ENCODE measurements at regions not wholly inside any gene's neighbourhood (a gene's known extent, or its start where the extent isn't known, plus 50 kb on each side); places are given as distances from the start of the nearest gene placed in this dataset.

DNA sequence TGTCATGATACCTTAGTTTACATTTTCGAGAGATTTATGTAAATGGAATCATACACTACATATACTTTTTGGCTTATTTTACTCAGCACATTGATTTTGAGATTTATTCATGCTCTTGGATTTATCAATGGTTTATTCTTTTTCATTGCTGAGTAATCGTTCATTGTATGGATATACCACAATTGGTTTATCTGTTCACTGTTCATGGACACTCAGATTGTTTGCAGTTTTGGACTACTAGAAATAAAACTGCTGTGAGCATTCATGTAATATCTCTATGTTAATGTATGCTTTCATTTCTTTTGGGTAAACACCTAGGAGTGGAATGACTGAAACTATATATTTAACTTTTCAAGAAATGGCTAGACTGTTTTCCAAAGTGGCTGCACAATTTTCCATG lies 550.9 kb upstream of the ADAMTS9 start:
- in situ Hi-C loops (cut with HindIII; ENCODE audit: low sequenced_read_pairs) = no loop called here
- DNase-seq (ENCODE audit: low spot score) = no peak

DNA sequence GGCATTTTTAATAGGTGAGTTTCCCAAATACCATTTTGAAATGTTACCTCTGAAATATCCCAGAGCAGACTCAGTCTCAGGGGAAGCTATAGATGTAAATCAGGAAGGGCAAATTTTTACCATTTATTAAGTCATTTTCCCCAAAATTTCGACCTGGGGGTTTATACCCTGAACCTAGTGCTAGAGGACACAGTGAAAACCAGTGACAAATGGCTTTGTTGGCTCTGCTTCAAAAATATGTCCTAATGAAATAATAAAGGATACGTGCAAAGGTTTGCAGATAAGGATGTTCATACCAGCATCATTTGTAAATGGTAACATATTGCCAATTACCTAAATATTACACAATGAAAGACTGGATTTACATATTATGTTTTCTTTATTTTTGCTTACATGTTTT lies 546.7 kb upstream of the ADAMTS9 start:
- no peak for DNase-seq (ENCODE audit: low spot score)
- in situ Hi-C loops (cut with HindIII; ENCODE audit: low sequenced_read_pairs) = no loop called here

DNA sequence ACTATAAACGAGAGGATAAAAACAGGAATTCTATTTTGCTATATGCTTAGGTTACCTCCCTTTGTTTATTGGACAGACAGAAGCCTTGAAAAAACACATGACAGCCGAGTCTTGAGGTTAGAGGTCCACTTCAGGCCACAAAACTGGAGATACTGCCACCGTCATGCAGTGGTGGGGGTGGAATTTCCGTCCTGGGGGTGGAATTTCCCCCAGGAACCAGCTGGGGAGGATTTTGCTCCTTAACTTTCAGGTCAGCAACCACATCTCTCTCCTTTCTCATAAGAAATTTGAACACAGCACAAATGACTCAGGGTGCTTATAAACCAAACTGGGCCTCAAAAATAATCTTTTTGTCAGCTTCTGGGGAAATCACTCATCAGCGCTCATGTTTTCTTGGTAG lies 545.8 kb upstream of the ADAMTS9 start:
- in situ Hi-C loops (cut with HindIII; ENCODE audit: low sequenced_read_pairs) = no loop called here
- no peak for DNase-seq (ENCODE audit: low spot score)

DNA sequence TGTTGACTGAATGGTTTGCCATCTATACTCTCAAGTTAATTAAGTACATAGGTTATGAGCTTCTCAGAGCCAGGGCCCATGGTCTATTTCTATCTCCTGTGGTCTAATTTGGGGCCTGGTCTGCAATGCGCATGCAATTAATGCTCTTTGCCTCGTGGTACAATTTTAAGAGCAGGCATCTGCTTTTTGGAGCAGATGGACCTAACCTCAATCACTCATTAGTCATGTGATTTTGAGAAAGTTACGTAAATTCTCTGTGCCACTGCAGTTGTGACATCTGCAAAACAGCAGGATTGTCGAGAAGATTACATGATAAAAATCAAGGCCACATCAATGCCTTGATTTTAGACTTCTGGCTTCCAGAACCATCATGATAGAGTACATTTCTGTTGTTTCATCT lies 543.7 kb upstream of the ADAMTS9 start:
- no peak for DNase-seq (ENCODE audit: low spot score)
- in situ Hi-C loops (cut with HindIII; ENCODE audit: low sequenced_read_pairs) = no loop called here

DNA sequence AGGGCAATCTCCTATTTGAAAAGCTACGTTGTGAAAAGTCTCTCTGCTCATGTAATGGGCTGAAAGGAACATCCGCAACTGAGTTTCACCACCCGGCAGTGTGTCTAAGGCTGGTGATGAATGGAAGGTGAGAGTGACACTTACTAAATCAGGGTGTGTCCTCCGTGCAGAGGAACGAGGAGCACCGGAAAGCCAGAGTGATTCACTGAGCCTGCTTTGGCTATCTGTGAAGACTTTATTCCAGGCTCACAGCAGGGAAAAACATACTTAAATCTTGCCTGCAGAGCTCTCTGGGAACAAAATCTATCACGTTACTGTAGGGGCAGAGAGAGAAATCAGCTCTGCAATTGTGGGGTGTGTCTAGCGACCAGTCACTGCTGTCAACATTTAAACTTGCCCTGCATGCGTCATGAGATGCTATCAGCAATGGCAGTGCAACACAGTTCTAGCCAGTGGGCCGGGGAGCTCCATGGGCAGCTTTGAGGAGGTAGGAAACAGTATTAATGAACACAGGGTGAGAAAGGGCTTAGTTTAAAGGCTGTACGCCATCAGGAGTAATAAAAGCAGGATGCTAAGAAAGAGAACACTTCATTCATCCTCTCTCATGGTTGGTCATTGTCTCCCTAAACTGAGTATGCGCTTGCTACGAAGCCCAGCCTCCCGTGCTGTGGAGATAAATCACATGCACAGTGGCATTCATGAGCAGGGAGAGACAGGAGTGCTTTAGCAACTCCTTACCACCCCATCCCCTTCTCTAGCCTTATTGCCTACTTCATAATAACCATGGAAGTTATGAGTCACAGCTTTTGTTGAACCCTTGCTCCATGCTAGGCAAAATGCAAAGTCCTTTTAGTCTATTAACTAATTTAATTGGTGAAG lies 542.7 kb upstream of the ADAMTS9 start:
- in situ Hi-C loops (cut with HindIII; ENCODE audit: low sequenced_read_pairs) = no loop called here
- no peak for DNase-seq (ENCODE audit: low spot score)

DNA sequence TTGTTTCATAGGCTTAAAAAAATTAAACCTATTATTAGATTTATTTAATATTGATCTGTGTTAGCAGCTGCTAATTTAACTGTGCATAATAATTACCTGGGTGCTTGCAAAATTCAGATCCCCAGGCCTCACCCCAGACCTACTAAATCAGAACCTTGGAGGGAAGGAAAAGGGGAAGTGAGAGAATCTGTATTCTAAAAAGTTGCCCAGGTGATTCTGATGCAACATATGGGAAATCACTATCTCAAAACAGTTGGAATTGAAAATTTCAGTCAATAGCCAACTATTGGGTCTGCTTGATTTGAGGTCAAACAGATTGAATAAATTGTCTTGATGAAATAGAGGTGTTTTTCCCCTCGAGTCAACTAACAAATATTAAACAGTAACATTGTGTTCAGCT lies 538.5 kb upstream of the ADAMTS9 start:
- in situ Hi-C loops (cut with HindIII; ENCODE audit: low sequenced_read_pairs) = no loop called here
- no peak for DNase-seq (ENCODE audit: low spot score)

DNA sequence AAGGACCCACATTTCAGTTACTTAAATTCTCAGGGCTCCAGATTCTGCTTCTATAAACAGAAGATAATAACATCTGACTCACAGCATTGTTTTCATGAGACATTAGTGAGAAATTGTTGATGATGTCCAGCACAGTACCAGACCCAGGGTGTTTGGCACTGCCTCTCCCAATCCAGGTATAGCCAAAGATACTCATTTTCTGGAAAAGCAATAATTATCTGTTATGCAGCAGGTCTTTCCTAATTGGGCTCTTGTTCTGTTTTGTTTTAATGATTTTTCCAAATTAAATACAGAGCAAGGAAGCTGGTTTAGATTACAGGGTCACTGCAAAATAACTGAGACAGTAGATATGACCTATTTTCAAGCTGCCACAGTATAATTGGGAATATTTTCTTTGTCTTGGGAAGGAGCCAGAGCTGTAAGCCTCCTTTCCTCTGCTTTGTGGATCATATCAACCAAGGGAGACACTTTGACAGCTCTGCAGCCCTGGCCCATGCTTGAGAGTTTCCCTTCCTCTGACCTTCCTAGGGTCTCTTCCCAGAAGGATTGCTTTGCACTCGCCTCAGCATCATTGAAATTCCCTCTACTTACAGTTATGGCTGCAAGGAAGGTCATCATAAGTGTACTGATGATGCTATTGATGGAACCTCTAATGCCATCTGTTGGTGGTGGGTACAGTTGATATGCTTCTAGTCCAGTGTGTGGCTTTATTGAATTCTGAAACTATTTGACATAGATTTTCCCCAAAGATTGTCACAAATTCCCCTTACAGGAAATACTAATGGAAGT lies 522.4 kb upstream of the ADAMTS9 start:
- no peak for DNase-seq (ENCODE audit: low spot score)
- in situ Hi-C loops (cut with HindIII; ENCODE audit: low sequenced_read_pairs) = no loop called here

DNA sequence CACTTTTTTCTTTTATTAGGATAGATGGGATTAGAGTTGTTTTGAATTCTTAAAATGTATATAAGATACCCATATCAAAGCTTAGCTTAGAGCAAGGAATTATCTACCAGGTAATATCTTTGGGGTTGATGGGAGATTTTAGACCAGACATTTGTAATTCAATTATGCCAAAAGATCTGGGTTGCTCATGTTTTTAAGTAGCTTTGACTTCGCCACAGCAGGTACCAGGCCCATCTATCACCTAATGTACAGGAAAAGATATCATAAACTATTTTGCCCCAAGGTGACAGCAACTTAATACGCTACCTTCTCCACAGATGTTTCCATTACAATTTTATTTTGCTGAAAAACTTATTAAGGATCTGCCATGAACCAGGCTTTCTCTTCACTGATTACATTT lies 514.6 kb upstream of the ADAMTS9 start:
- in situ Hi-C loops (cut with HindIII; ENCODE audit: low sequenced_read_pairs) = no loop called here
- no peak for DNase-seq (ENCODE audit: low spot score)

DNA sequence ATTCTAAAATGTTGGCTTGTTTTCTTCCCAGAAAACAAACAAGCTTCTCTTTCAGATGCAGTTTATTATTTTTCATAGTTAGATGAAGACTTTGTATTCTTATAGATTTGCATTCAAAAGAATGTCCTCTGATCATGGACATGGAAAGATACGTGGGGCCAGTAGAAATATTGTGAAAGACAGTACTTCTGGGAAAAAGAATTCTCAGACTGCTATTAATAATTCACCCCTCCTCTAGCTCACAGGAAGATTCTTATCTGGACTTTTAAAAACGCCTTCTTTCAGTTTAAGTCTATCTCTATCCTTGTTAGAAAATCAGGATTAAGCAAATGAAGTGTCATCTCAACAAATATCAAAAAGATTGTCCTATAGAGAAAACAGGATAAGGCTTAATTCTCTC lies 514.1 kb upstream of the ADAMTS9 start:
- no peak for DNase-seq (ENCODE audit: low spot score)
- in situ Hi-C loops (cut with HindIII; ENCODE audit: low sequenced_read_pairs) = no loop called here

DNA sequence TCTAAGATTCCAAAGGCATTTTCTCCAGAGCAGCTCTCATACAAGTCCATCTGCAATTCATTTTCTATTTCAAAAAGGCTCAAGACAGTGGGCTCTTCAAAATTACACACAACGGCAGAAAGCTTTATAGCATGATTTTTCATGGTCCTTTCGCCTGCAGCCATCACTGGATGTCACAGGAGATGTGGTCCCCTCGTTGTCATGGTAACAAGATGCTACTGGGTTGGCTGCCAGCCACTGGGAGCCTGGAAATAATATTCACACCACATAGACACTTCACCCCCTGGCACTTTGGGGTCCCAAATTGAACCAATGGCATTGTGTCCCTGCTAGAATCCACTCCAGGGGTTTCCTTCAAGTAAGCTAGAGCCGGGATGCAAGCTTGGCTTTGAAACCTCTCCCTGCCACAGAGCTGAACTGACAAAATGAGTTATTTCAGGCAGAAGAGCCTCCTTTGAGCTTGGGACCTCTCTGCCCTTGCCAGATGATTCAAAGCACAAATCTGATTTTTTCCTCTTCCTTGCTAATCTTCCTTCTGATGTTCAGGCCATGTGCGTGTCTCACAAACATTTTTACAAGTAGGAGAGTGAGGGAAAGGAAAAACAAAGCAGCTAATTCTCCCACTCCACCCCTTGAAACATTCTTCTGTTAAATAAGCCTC lies 512.6 kb upstream of the ADAMTS9 start:
- in situ Hi-C loops (cut with HindIII; ENCODE audit: low sequenced_read_pairs) = no loop called here
- DNase-seq (ENCODE audit: low spot score) = no peak

DNA sequence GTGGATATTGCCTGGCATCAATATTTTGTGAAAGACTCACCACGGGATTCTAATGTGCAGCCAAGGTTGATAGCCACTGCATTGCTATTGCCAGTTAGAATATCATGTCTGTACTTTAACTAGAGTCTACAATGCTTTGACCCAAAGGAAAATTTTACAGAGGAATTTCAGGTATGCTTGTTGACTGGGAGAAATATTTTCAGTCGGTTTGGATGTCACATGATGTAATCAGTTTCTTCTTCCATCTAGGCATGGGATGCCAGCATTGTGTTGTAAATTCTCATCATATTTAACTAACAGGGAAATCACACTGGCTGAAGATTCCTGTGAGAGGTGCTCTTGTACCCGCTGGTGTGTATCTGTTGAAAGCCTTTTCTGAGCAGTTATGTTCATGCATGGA lies 508.9 kb upstream of the ADAMTS9 start:
- in situ Hi-C loops (cut with HindIII; ENCODE audit: low sequenced_read_pairs) = no loop called here
- no peak for DNase-seq (ENCODE audit: low spot score)

DNA sequence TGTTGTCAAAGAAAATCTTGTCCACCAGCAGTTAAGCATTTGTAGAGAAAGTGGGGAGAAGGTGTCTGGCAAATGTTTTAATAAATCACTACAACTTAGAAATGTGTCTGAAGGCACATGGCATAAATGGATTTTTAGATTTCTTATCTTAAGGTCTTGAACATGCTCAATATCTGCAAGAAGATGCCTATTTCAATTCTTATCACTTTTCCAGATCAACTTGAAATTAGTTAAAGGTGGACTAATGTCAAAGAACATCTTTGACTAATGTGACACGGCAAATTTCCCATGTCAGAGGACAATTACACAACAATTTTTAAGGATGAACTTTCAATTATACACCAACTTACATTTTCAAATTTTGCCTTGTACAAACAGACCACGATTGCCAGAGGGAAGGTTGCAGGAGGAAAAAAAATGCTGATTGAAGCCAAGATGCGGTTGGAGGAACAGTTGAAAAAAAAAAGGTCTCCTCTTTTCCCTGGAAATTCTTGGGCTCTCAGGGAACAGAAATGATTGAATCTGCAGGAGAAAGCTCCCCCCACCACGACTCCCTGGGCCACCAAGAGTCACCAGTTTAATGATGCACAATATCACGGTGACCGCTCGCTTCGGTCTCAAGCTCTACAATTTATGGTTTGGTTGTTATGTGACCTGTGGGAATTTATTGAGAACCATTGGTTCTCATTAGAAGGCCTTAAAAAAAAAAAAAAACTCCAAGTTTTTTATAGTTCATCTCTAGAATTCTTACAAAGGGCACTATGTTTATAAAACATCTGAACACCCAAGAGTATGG lies 507.6 kb upstream of the ADAMTS9 start:
- DNase-seq (ENCODE audit: low spot score) = no peak
- in situ Hi-C loops (cut with HindIII; ENCODE audit: low sequenced_read_pairs) = no loop called here

DNA sequence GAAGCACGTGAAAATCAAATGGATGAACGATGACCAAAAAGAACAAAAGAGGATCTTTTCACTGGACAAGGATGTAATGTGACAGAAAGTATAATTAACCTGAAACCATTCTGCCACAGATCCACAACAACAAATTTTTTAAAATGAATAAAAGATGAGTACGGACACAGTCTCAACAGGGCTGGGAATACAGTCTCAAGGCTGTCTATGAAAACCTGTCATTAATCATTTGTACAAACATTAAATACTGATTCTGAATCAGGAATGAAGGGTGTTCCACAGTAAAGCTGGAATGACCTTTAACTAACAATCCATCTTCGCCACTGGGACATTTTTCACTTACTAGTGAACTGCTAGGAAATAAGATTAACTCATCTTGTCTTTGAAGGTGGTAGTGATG lies 506.9 kb upstream of the ADAMTS9 start:
- DNase-seq (ENCODE audit: low spot score) = no peak
- in situ Hi-C loops (cut with HindIII; ENCODE audit: low sequenced_read_pairs) = no loop called here

DNA sequence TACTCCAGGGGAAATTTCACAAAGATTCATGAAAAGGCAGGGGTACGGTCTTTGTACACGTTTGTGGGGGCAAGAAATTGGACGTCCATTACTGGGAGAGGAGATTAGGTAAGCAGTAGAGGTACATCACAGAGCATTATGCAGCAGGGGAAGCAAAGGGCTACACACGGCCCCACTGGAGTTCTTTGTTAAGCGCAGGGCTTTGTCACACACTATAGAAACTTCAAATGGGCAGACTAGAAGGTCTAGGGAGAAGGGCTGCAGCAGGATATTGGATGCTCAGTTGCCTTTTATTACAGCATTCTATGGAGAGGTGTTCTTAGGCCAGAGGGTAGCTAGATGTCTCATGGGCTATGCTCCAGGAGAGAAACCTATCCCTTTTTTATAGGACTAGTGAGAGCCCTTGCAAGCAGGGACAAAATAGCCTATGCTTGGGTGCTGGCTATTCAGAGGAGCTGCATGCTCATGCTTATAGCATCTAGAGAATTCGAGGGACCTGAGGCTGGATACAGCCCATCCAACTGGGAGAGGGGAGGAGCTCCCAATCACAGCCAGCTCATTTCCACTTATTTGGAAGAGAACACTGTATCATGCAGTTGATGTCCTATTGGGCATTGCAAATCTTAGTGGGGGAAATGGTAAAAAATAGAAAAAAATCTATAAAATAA lies 506.4 kb upstream of the ADAMTS9 start:
- in situ Hi-C loops (cut with HindIII; ENCODE audit: low sequenced_read_pairs) = no loop called here
- no peak for DNase-seq (ENCODE audit: low spot score)

DNA sequence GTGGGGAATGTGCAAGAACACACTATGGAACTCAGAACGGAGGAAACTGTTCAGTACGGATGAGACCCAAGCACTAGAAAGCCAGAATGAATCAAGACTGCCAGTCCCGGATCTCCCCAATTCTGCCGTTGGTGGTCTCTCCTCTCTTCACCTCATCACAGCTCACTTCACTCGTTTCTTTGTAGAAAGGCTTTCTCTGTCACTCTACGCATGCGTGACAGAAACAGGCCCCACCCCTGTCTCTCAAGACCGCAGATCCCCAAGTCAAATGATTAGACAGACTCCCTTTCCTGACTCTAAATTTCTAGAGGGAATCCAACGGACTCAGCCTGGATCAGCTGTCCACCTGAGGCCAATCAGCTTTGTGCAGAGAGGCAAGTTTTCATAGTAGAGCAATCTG lies 505.7 kb upstream of the ADAMTS9 start:
- in situ Hi-C loops (cut with HindIII; ENCODE audit: low sequenced_read_pairs) = no loop called here
- no peak for DNase-seq (ENCODE audit: low spot score)

DNA sequence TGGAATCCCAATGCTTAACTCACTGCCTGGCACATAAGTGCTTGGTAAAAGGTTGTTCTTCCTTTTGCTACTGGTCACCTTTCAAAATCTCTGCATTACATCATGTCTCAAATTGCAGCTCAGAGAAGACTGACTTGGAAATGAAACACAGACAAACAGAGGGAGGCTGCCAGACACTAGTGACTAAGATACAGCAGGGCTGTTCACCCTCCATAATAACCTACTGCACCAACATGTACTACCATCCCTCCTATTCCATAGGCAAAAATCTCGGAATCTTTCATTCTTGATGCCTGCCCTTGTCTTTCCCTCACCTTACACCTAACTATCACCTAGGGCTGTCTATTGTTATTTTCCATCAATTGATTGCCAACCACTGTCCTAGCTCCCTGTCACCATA lies 502.3 kb upstream of the ADAMTS9 start:
- in situ Hi-C loops (cut with HindIII; ENCODE audit: low sequenced_read_pairs) = no loop called here
- no peak for DNase-seq (ENCODE audit: low spot score)

DNA sequence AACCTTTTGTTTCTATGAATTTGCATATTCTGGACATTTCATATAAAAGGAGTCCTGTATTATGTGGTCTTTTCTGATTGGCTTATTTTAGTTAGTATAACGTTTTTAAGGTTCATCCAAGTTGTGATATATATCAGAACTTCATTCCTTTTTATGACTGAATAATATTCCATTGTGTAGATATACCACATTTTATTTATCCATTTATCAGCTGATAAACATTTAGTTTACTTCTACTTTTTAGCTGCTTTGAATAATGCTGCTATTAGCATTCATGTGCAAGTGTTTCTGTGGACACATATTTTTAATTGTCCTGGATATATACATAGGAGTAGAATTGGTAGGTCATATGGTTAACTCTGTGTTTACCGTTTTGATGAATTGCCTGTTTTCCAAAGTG lies 498.5 kb upstream of the ADAMTS9 start:
- no peak for DNase-seq (ENCODE audit: low spot score)
- in situ Hi-C loops (cut with HindIII; ENCODE audit: low sequenced_read_pairs) = no loop called here

DNA sequence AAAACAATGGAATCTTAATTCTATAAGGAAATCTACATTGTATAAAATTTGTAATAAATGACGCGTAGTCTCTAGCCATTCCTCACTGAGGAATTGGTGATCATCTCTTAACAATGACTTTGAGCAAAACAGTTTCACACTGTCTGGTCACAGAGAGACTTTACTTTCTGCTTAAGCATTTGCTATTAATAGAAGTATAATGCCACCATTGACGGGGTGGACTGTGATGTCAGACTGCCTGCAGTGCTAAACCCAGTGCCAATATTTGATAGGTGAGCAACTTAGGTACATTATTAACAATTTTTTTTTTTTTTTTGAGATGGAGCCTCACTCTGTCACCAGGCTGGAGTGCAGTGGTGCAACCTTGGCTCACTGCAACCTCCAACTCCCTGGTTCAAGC lies 494.9 kb upstream of the ADAMTS9 start:
- DNase-seq (ENCODE audit: low spot score) = no peak
- in situ Hi-C loops (cut with HindIII; ENCODE audit: low sequenced_read_pairs) = no loop called here

DNA sequence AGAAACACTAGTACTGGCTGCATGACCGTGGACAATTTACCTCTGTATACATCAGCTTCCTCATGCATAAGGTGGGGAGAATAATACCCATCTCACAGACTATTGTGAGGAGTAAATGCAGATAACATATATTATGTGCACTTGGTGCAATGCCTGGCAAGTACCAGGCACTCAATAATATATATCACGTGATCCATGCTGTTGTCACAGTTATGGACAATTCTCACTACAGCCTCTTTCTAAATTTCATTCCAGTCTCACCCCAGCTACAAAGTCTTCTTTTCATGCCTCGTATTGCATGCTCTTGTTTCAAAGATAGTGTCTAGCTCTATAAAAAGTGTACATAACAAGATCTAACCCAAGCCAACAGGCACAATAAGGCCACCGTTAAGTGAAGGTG lies 494.3 kb upstream of the ADAMTS9 start:
- in situ Hi-C loops (cut with HindIII; ENCODE audit: low sequenced_read_pairs) = no loop called here
- DNase-seq (ENCODE audit: low spot score) = no peak

All from G401 (cell line).